A549 (cell line): ENCODE measurements at regions not wholly inside any gene's neighbourhood (a gene's known extent, or its start where the extent isn't known, plus 50 kb on each side); places are given as distances from the start of the nearest gene placed in this dataset.

Experiments used
- CBX8 ChIP-seq: fragments of 200-600 bp; sonication (generic); IDR thresholded peaks from 2 replicates; pipeline ENCODE4 v1.6.1; 2016
- CHD4 ChIP-seq: fragments of 200-600 bp; sonication (generic); IDR thresholded peaks from 2 replicates; pipeline ENCODE4 v1.6.1; 2016; ENCODE audit warnings: antibody characterized with exemption, mild to moderate bottlenecking, borderline replicate concordance
- JUN ChIP-seq, 2 experiments: fragments of >200 bp; sonication (Bioruptor Twin); formaldehyde crosslinking; IDR thresholded peaks; 2 replicates in 1 of 2; 3 replicates in 1 of 2; pipeline ENCODE4 v1.6.1; 2016 to 2017
- MAZ ChIP-seq: fragments of 150-350 bp; IDR thresholded peaks from 2 replicates; pipeline ENCODE4 v1.6.1; 2014; ENCODE audit warnings: antibody characterized with exemption, low read depth, low read length, borderline replicate concordance
- POLR2A ChIP-seq: IDR thresholded peaks from 2 replicates; pipeline ENCODE4 v1.6.1; 2012; ENCODE audit warnings: mild to moderate bottlenecking, low read length
- ZSCAN20 ChIP-seq: fragments of 250-450 bp; sonication (Bioruptor Pico); IDR thresholded peaks from 2 replicates; pipeline ENCODE4 v1.8.0; 2022; ENCODE audit warnings: mild to moderate bottlenecking, moderate library complexity
- TF ChIP-seq, protein P1 (sequence below): fragments of >200 bp; sonication (Bioruptor Twin); formaldehyde crosslinking; IDR thresholded peaks from 3 replicates; pipeline ENCODE4 v1.5.1; 2016

DNA sequence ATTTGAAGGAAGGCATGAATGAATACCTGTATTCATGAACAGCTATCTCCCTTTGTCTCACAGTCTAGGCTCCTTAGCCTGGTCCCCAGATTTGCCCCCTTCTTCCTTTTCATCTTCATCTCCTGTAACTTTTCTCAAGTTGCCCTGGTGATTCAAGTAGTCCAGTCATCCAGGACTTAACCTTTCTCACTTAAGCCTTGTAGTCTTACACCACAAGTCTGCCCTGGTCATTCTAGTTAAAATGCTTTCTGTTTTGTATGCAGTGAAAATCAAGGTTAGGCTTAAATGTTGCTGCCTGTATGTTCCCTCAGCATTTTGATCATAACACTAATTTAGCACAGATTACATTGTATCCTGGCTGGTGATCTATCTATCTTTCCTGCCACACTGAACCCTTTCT, 58.5 kb upstream of the SLC7A11 start:
- TF ChIP-seq POLR2A (no peak), MAZ (no peak), CBX8 (no peak), CHD4 (no peak), JUN (IDR thresholded peaks at IDR 0.05) (no peak), ZSCAN20 (no peak)
- TF ChIP-seq, protein P1, sequence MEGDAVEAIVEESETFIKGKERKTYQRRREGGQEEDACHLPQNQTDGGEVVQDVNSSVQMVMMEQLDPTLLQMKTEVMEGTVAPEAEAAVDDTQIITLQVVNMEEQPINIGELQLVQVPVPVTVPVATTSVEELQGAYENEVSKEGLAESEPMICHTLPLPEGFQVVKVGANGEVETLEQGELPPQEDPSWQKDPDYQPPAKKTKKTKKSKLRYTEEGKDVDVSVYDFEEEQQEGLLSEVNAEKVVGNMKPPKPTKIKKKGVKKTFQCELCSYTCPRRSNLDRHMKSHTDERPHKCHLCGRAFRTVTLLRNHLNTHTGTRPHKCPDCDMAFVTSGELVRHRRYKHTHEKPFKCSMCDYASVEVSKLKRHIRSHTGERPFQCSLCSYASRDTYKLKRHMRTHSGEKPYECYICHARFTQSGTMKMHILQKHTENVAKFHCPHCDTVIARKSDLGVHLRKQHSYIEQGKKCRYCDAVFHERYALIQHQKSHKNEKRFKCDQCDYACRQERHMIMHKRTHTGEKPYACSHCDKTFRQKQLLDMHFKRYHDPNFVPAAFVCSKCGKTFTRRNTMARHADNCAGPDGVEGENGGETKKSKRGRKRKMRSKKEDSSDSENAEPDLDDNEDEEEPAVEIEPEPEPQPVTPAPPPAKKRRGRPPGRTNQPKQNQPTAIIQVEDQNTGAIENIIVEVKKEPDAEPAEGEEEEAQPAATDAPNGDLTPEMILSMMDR: no peak
